ENCODE measurements at regions not wholly inside any gene's neighbourhood (a gene's known extent, or its start where the extent isn't known, plus 50 kb on each side); places are given as distances from the start of the nearest gene placed in this dataset.

- DNase-seq (ENCODE audit: low read depth), result no peak
- TF ChIP-seq CTCF (IDR thresholded peaks at IDR 0.05; ENCODE audit: control insufficient read depth, insufficient read depth, low read depth, low read length, missing control alignments), result no peak
- no peak overlapping the region for H3K4me3 ChIP-seq (ENCODE audit: control insufficient read depth, low read depth, low read length)
Measured at GRCh38 chr18:60471652-60472051, 99.1 kb upstream of the MC4R start.

DNA sequence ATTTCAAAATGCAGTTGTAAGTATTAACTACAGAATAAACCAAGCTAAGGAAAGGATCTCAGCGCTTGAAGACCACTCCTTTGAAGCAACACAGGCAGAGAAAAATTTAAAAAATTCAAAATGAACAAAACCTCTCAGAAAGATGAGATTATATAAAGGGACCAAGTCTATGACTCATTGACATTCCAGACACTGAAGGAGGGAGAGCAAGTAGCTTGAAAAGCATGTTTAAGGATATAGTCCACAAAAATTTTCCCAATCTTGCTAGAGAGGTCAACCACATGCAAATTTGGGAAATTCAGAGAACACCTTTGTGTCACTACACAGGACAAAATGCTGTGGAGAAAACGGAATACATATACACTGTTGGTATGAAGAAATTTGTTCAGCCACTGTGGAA is 112.6 kb upstream of the MC4R start:
- no peak for TF ChIP-seq CTCF (IDR thresholded peaks at IDR 0.05; ENCODE audit: control insufficient read depth, insufficient read depth, low read depth, low read length, missing control alignments)
- H3K4me3 ChIP-seq (ENCODE audit: control insufficient read depth, low read depth, low read length), result no peak overlapping the region
- no peak for DNase-seq (ENCODE audit: low read depth)

DNA sequence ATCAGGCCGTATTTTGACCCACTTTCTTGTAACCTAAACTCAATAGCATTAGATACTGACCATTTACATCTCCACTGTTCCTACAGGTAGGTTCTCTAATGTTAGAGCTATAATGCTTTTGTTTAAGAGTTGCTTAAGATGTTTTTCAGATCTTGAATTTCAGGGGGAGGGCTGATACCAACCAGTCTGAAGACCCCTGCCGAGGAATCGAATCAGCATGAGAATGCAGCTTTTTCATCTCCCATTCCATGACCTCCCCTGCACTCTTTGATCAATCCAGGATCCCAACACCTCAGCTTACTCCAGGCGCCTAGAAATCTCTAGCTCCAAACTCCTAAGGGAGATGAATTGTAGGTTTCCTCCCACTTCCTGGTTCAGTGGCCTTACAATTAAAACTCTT is 120.5 kb upstream of the MC4R start:
- TF ChIP-seq CTCF (IDR thresholded peaks at IDR 0.05; ENCODE audit: control insufficient read depth, insufficient read depth, low read depth, low read length, missing control alignments), result no peak
- DNase-seq (ENCODE audit: low read depth), result no peak
- H3K4me3 ChIP-seq (ENCODE audit: control insufficient read depth, low read depth, low read length), result no peak overlapping the region

DNA sequence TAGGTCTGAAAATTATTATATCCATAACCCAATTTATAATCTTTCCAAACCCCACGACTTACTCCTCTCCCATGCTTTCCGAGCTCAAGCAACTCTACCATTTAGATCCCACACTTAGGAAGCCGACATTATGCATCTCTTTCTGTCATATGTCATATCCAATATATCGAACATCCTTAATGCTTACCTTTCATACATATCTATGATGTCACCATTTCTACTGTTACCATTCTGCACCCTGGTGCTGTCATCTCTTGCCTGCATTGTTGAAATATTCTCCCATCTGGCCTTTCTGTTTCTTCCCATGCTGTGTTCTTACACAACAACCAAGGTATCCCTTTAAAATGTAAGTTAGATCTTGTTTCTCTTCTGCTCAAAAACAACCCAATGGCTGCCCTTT is 127.1 kb upstream of the MC4R start:
- no peak for DNase-seq (ENCODE audit: low read depth)
- no peak for TF ChIP-seq CTCF (IDR thresholded peaks at IDR 0.05; ENCODE audit: control insufficient read depth, insufficient read depth, low read depth, low read length, missing control alignments)
- no peak overlapping the region for H3K4me3 ChIP-seq (ENCODE audit: control insufficient read depth, low read depth, low read length)

DNA sequence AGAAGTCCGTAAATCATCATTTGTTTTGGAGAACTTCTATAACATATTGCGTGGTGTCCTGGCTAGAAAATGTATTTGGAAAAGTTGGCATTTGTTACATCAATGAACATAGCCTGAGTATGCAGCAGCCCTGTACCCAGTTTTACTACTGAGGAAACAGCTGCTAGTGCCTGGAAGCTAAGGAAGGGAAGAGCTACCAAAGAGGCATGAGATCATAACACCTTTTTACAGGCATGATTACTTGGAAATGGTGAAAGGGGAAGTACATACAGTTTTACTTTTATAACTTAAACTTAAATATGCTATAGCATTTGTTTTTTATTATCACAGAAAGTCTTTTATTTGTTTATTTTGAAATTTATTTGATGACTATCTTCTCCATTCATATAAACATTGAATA is 128.4 kb upstream of the MC4R start:
- no peak for TF ChIP-seq CTCF (IDR thresholded peaks at IDR 0.05; ENCODE audit: control insufficient read depth, insufficient read depth, low read depth, low read length, missing control alignments)
- no peak for DNase-seq (ENCODE audit: low read depth)
- no peak overlapping the region for H3K4me3 ChIP-seq (ENCODE audit: control insufficient read depth, low read depth, low read length)

DNA sequence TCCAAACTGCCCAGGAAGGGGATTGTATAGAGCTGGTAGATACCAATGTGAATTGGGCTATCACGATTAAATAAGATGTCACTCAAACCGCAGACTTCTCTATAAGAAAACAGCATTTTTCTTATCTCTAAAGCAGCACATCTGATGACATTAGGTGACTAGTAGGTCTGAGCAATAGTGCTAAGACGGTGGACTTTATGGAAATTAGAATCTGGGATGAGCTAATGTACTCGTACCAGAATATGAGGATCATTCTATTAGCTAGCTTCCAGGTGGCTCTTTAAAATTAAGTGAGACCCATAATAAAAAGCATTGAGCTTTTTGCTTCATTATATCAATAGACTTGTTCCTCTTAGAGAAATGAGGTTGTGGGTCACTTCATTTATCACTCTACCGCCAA is 130.0 kb upstream of the MC4R start:
- TF ChIP-seq CTCF (IDR thresholded peaks at IDR 0.05; ENCODE audit: control insufficient read depth, insufficient read depth, low read depth, low read length, missing control alignments), result no peak
- no peak for DNase-seq (ENCODE audit: low read depth)
- H3K4me3 ChIP-seq (ENCODE audit: control insufficient read depth, low read depth, low read length), result no peak overlapping the region

- TF ChIP-seq CTCF (IDR thresholded peaks at IDR 0.05; ENCODE audit: control insufficient read depth, insufficient read depth, low read depth, low read length, missing control alignments), result no peak
- no peak overlapping the region for H3K4me3 ChIP-seq (ENCODE audit: control insufficient read depth, low read depth, low read length)
- DNase-seq (ENCODE audit: low read depth), result no peak
Measured at GRCh38 chr18:60503199-60503598, 130.6 kb upstream of the MC4R start.

Data from AG09309 (cell line).